SKM-1 (cell line): ENCODE measurements at regions not wholly inside any gene's neighbourhood (a gene's known extent, or its start where the extent isn't known, plus 50 kb on each side); places are given as distances from the start of the nearest gene placed in this dataset.

Experiments
- DNase-seq: peaks from one replicate; lab custom pipeline; 2025; ENCODE audit not compliant: unreplicated experiment; lab: John Stamatoyannopoulos, UW

DNA sequence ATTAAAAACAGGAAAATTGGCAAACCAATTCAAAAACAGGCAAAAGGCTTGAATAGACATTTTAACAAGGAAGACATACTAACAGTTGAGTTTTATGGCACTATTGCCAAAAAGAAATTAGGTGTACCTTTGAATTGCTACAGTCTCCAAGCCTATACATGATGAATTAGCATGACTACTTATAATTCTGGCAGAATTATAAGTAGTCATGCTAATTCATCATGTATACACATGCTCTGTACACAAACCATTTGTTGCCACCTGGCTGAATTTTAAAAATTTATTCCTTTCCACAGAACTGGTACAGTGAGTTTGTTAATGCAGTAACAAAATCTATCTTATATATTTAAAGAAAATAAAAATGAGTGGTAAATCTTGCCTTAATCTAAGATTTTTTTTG lies 1332.0 kb upstream of the CRIM1 start:
- no peak for DNase-seq

DNA sequence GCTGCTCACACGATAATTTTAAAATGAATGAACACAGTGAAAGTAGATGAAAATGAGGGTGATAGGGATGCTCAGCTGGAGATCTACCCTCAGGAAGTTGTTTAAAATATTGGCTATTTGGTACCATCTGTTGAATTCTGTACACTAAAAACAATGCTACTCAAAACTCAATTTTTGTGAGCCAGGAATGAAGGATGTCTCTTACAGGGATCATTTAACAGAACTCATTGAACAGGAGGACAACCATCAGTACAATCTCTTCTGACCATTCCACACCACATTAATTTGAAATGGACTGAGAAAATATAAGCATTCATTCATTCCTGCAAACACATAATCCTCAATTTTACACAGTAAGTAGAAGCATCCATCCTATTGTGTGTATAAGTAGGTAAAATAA lies 1355.1 kb upstream of the CRIM1 start:
- no peak for DNase-seq

DNA sequence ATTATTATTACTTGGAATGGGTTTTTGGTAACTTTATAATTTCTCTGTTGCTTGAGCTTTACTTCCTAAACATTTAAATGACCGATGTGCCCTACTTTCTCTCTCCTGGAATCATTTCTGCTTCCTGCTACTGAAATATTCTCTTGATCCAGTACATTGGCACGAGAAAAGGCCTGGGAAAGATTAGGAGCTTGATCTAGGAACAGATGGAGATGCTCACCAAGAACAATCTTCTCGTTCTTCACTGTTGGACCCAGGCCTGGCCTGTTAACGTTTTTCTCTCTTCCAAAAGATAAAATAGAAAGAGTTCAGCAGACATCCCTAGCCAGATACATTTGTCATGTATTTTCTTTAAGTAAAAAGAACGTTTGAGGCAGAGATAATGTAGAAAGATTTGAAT lies 1356.8 kb upstream of the CRIM1 start:
- no peak for DNase-seq

DNA sequence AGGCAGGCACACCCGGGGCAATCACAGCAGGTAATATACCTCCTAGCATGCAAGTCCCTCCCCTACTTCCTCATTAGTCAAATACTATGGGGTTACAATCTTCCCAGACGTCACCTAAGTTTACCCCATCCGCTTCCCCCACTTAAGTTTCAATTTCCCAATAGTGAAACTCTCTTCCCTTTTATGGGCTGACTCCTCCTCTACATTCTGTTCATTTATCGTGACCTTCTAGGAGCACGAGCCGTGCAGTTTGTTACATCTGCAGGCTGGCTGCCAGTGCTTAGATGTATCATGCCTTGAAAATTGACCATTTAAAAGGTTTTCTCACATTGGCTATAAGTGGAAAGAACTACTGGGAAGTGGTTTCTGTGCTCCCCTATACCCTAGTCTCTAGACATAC lies 1357.8 kb upstream of the CRIM1 start:
- no peak for DNase-seq

DNA sequence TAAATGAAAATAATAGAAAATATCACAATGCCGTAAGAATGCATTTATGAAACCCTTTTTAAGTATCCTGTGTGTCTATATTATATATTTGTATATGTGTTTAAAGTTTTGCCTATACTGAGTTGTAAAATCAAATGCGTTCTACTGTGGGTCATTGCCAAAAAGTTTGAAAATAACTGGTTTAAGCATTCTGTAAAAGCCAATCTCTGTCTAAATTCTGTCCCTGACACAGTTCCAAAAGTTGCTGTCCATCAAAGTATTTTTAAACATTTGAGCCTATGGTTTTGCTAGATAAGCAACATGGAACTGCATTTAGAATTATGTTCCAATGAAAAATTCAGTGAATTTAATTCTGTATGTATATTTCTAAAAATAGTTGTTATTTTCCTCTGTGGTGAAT lies 1360.4 kb upstream of the CRIM1 start:
- DNase-seq: no peak

DNA sequence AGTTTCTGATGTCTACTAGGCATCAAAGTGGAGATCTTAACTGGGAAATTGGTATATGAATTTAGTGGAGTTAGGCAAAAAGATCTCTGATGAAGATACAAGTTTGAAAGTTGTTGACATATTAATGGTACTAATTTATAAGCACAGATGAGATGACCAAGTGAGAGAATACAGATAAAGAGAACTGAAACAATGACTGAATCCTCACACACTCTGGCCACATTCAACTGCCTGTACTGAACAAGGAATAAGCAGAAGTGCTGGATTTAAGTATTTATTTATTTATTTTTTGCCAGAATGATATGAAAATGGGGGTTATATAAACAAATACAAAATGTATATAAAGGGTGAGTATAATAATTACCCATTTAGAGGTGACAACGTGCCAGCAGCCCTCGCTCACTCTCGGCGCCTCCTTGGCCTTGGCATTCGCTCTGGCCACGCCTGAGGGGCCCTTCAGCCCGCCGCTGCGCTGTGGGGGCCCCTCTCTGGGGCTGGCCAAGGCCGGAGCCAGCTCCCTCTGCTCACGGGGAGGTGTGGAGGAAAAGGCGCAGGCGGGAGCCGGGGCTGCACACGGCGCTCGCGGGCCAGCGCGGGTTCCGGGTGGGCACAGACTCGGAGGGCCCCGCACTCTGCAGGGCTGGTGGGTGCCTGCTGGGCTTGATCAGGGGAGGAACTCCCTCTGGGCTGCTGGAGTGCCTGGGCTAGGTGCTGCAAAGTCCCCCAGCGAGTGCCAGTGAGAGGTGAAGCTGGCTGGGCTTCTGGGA lies 1363.9 kb upstream of the CRIM1 start:
- DNase-seq: no peak

DNA sequence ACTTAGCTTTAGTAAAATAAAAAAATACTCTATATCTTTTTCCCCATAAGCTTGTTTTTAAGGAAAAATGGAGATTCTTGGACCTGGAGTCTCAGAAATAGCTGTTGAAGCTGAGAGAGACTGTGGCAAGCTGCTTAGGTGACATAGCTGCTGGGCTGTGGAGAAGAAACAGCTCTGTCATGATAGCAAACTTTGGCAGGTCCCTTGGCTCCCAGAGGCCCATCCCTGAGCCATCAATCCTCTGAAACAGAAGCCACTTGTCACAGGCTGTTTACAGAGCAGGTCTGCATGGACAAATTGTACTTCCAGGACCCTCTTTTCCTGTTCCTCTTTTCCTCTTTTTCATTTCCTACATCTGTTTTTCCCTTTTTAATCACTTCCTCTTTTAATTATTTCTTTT lies 1370.1 kb upstream of the CRIM1 start:
- no peak for DNase-seq

DNA sequence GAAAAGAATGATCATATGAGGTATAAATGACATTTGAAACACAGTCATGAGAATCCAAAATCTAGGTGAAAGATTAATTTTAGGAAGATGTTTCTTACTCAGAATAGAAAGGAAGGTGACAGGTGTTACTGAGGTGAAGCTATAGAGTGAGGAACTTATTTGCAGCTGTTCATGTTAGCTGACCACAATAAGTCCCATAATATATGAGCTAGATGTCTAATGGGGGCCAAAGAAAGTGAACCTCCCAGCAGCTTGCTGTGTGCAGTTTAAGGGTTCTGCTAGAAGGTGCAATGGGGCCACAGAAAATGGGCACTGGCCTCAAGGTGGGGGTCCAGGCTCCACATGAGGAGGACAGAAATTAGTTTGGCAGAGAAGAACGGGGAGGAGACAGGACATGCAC lies 1374.9 kb upstream of the CRIM1 start:
- DNase-seq: no peak

DNA sequence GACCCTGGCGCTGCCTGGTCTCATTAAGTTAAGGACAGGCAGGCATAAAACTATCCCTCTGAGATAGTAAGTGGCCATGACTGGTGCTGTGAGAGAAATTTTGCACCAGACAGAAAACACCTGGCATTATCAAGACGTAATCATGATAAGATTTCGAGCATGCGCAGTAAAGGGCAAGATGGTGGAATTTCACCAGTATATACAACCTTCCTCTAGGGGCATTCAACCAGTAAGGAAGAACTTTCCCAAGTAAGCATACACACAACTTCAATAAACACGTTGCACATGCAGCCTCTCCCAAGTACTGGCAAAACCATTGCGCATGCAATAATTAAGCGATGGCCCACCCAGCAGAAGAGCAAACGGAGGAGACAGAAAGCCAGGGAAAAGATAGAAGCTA lies 1376.4 kb upstream of the CRIM1 start:
- DNase-seq: no peak

DNA sequence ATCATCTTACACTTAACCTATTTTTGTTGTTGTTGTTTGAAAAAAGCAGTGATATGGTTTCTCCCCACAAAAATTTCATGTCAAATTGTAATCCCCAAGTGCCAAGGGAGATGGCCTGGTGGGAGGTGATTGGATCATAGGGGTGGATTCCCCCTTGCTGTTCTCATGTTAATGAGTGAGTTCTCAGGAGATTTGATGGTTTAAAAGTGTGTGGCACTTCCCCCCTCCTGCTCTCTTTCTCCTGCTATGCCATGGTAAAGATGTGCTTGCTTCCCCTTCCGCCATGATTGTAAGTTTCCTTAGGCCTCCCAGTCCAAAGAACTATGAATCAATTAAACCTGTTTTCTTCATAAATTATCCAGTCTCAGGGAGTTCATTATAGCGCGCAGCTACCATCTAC lies 1362.7 kb upstream of the FAM98A start:
- no peak for DNase-seq

DNA sequence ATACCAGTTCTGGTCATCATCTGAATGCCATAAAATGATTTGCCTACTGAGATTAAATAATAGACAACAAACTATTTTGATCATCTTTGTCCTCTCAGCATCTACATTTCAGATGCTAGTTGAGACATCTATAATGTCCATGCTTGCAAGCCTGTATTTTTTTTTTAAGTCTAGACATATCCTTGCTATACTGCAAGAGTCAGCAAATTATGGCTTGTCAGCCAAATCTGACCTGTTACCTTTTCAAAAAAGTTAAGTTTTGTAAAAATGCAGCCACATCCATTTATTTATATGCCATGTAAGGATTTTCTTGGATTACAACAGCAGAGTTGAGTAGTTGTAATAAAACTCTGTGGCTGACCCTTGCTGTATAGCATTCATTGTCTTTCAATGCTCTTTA lies 1355.7 kb upstream of the FAM98A start:
- no peak for DNase-seq

DNA sequence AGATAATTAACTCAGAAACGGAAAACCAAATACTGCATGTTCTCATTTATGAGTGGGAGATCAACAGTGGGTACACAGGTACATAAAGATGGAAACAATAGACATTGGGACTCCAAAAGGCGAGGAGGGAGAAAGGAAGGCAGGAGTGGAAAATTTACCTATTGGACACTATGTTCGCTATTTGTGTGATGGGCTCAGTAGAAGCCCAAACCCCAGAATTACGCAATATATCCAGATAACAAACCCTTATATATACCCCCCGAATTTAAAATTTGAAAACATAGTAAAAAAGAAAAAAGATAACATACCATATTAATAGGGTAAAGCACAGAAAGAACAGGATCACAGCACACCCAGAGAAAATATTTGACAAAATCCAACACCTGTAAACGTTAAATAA lies 1351.7 kb upstream of the FAM98A start:
- DNase-seq: no peak

DNA sequence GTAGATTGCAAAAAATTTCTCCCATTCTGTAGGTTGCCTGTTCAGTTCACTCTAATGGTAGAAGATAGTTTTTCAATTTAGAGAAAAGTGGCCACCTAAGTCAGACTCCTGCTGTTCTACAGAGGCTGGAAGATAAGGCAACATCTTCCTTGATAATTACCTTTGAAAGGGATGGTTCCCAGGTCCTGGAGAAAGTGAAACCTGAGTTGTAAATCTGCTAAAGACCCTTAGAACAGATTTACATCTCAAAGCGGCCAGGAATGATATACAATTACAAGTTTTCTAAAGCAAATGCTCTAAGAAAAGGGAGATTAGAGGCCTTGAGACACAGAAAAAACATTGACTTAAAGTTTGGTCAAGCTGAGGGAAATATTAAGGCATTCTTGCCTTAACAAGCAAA lies 1350.2 kb upstream of the FAM98A start:
- DNase-seq: no peak

DNA sequence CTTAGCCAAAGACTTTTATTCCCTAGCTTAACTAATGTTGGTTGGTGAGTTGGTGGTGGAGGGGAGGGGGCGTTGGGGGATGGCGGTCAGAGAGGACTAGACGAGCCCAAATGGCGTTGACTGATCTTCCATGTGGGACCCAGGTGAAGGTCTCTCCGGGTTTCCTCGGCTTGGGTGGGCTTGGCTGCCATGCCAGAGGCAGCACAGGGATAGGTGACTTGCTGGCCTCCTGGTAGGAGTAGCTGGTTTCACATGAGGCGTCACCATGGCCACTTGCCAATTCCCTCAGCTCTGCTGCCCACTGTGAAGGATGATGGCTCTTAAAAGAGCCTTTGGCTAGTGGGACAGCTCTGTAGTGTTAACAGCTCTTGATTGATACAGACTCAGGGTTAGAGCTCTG lies 1337.0 kb upstream of the FAM98A start:
- DNase-seq: no peak

DNA sequence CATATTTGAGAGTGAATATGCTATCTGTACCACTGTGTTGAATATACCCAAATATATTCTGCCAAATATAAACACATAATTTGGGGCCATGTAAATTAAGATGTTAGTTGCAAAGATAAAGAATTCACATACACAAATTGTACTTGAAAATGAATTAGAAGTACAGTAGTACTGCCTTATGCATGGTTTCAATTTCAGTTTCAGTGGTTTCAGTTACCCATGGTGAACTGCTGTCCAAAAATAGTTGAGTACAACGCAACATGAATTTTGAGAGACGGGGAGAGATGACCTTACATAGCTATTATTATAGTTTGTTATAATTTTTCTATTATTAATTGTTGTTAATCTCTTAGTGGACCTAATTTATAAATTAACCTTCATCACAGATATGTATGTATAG lies 1313.0 kb upstream of the FAM98A start:
- DNase-seq: no peak

DNA sequence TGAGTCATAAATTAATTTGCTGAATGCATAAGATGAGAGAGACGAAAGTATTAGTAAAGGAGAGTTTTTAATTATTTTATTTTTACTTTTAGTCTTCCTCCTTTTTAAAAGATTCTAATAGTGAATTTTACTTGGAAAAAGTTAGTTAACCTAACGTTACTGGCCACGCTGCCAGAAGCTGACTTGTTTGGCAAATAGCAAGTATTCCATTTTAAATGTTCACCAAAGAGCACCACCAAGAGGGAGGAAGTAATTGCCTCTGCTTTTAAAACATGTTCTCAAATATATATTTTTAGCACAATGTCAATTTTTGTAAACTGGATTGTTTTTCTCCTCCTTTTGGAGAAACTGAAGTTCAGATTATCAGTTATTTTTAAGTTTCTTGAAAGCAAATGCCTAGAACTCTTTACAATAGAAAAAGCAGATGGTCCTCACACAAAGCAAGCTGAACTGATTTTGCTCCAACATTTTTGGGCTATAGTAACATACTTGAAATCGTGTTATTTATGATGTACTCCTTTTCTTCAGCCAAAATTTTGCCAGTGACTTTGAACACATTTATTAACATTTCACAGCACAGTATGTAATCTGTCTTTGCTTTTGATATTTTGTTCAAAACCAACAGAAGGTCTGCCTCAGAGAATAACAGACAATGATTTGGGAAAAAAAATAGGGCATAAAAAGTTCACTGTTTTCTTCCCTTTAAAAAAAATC lies 1311.0 kb upstream of the FAM98A start:
- DNase-seq: no peak

DNA sequence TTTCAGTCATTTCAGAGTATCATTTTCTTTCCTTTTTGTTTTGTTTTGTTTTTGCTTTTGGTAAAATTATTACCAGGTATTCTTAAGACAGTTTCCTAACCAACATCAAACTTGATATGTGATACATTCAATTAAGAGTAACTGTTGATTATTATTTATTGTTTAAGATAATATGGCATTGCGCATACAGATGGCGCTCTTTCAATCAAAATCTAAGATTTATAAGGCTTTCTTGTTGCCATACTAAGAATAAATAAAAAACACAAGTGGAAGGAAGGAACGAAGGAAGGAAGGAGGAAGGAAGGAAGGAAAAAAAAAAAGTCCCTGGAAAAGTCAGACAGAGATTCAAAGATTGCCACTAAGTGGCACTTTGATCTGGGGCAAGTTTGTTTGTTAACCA lies 1308.7 kb upstream of the FAM98A start:
- no peak for DNase-seq

DNA sequence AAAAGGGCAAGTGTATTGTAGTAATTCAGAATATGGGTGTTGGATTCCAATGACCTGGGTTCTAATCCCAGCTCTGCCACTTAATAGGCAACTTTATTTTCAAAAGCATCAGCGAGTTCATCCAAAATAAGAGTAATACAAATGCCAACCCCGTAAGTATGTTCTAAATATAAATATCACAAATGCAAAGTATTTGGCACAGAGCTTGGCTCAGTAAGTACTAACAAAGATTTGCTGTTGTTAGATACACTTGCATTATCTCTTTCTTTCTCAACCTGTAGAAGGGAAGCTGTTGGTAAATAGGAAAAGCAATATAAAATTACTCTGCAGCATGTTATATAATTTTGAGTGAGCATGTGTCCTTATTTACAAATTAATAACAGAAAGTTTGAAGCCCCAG lies 1302.6 kb upstream of the FAM98A start:
- no peak for DNase-seq

DNA sequence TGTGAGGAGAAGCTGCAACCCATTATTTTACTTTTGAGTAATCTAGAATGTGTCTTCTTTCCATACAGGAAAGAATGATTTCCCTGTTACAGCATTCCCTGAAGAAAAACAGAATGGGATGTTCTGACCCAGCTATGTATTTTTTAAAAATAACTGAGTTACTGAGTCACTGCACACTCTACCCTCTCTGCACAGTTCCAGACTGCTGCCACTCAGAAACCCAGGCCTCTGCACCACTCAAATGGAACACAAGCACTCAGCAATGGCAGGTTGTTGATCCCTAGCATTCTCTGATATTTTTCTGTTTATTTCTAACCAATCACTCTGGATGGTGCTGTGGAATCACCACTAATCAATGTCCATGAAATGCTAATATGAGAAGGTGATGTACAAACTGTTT lies 1300.0 kb upstream of the FAM98A start:
- DNase-seq: no peak

DNA sequence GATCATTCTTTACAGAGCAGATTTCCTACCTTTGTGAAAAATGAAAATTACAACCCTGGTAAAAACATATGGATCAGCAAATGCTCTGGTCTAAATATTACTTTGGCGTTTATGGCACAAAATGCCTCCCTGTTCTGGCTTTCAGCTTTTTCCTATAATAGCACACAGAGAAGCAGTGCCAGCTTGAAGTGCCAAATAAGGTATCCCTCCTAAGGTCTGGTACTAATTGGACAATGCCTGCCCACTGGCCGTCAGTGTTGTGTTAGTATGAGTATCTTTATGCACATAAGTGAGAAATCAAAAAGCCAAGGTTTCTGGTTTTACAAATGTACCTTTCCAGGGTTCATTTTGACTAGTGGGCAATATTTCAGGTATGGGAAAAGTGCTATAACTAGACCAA lies 1293.7 kb upstream of the FAM98A start:
- DNase-seq: no peak

DNA sequence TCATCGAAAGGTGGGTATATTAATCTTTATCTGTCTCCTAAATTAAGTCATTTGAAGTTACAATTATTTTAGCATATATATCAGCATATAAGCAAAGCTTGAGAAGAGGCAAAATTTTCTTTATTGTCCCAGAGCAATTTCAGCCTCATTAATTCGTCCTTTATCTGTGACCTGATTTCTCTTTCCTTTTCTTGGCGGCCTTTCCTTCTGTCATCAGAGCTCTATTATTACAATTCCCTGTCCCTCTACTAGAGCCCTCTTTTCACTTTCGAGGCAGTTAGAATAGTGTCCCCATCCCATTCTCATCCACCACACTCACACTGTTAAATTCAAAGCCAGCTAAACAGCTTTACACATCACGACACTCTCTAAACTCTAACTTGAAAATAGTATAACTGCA lies 1293.2 kb upstream of the FAM98A start:
- no peak for DNase-seq

DNA sequence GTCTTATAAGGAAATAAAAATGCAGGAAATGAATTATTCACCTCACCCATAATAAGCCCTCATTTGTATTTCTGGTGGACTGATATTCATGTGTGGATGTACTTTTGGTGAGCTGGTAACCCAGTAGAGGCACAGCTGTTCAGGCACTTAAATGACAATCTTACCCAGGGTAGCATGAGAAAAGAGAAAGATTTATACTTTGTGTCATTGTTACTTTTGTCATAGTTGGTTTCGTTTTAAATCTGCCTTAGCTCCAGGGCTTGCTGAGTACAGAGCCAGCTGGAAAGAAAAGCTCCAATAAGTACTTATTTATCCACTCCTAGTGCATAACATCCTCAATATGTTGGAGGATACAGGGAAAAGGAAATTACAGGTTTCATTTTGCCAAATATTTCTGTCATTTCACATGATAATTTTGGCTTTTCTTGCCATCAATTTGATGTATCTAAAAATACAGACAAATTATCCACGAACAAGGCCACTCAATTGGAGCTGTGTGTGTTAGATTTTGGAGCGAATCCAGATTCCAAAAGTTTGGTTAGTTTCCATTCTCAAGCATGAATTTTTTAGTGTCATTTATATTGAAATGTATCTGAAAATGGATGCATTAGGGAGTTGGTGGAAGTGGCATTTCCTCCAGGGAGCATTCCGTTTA lies 1276.1 kb upstream of the FAM98A start:
- no peak for DNase-seq
